ENCODE measurements at regions not wholly inside any gene's neighbourhood (a gene's known extent, or its start where the extent isn't known, plus 50 kb on each side); places are given as distances from the start of the nearest gene placed in this dataset.

DNA sequence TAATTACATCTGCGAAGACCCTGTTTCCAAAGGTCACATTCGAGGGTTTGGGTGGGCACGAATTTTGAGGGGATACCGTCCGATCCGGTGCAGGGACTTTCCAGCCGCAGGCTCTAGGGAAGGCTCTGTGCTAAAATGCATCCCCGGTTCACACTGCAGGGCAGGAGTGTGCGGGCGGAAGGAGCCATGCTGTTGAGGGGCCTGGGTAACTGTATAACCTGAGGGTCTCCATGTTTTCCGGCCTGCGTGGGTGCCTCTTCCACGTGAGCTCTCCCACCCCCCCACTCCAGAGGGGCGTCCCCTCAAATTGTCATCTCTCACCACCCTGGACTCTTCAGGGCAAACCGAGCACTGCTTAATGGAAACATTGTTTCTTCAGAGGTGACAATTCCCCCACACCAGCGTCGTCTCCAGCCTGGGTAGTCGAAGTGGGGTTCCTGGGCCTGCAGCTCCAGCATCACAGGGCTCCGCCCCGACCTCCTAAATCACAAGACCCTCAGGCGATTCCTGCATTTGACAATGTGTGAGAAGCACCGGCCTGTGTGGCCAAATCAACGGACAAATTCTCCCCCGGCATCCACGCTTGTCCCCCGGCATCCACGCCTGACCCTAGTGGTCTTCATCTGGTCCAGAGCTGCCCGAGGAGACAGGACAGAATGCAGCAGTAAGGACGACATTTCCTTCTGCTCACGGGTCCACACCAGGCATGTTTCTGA lies 51.2 kb downstream of the FOXL3 start:
- TF ChIP-seq, protein P1, sequence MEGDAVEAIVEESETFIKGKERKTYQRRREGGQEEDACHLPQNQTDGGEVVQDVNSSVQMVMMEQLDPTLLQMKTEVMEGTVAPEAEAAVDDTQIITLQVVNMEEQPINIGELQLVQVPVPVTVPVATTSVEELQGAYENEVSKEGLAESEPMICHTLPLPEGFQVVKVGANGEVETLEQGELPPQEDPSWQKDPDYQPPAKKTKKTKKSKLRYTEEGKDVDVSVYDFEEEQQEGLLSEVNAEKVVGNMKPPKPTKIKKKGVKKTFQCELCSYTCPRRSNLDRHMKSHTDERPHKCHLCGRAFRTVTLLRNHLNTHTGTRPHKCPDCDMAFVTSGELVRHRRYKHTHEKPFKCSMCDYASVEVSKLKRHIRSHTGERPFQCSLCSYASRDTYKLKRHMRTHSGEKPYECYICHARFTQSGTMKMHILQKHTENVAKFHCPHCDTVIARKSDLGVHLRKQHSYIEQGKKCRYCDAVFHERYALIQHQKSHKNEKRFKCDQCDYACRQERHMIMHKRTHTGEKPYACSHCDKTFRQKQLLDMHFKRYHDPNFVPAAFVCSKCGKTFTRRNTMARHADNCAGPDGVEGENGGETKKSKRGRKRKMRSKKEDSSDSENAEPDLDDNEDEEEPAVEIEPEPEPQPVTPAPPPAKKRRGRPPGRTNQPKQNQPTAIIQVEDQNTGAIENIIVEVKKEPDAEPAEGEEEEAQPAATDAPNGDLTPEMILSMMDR (IDR thresholded peaks at IDR 0.05; ENCODE audit: unreplicated experiment): no peak
- ChIA-PET POLR2A (no interaction called here), CTCF (interaction anchor here (0.9 to 1.0 kb wide), 2 partner anchors 10 to 21 kb away, joined by 3 to 4 read pairs; no protein-coding TSS in a partner anchor)
- BruUV-seq (replicated peaks): no TSS peak
- intact Hi-C loops (cut with micrococcal nuclease): no loop called here
- H3K4me1 Mint-ChIP-seq (ENCODE audit: insufficient read depth, unreplicated experiment): no peaks in the 10 kb centered on the region
- H3K4me3 Mint-ChIP-seq (ENCODE audit: unreplicated experiment): no peak overlapping the region
- no peak overlapping the region for H3K27ac Mint-ChIP-seq (ENCODE audit: low read depth, unreplicated experiment)
- H3K9me3 Mint-ChIP-seq (ENCODE audit: unreplicated experiment): no peaks in the 10 kb centered on the region
- no peaks in the 10 kb centered on the region for H3K36me3 Mint-ChIP-seq (ENCODE audit: insufficient read depth, unreplicated experiment)
- H3K27me3 Mint-ChIP-seq (ENCODE audit: insufficient read depth, unreplicated experiment): peaks cover 24% of the 10 kb centered on the region
- no peak for DNase-seq (ENCODE audit: unreplicated experiment)

DNA sequence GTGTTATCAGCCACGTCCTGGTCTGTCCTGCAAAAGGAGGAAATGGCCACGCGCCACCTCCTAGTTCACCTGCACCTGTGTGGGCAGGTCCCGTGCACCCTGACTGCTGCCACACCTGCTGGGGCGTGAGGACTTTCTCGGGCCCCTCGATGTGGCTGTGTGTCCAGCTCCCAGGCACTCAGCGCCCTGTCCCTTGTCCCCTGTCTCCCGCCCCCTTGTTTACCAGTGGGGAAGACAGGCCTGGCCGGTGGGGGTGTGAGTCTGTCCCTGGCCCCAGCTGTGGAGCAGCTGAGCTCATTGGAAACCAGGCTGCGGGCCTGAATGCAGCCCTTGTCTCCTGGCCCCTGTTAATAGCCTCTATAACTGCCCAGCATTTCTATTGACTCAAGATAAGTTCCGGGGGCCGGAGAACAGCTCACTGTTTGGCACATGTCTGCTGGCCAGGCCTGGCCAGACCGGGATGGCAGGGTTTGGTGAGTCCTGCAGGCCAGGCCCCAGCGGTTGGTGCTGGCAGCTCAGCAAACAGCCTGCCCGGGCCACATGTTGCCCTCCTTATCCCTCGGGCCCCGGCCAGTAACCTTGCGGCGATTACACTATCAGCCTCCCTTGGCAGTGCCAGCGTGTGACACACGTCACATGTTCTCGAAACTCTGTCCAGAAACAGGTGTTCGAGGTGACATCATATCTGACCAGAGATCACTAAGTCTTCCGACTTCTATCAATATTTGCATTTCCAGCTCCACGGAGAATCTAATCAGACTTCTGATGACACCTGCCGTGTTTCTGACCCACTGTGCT lies 52.1 kb downstream of the FOXL3 start:
- intact Hi-C loops (cut with micrococcal nuclease): no loop called here

DNA sequence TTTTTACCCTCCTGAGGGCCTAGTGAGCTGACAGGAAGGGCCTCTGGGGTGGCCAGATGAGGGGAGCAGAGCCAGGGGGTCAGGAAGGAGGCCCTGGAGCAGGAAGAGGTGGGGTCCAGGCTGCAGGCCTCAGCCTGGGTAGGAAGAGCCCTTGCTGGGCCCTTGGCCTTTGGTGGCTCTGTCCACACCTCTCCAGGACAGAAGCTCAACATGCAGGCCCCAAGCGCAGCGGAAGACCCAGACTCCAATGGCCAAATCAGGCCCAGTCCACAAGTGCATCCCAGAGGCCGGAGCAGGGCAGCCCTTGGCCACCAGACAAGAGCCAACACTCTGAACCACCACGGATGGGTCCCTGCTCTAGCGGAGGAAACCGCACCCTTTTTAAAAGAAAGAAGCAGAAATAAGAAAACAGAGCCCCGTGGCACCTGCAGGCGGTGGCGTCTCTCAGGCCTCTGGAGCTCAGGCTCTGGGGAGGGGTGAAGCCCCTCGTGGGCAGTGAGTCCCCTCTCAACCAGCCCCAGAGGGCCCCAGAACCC lies 52.8 kb downstream of the FOXL3 start:
- peaks cover 24% of the 10 kb centered on the region for H3K27me3 Mint-ChIP-seq (ENCODE audit: insufficient read depth, unreplicated experiment)
- TF ChIP-seq, protein P1 (IDR thresholded peaks at IDR 0.05; ENCODE audit: unreplicated experiment): no peak
- no TSS peak for BruUV-seq (replicated peaks)
- H3K4me1 Mint-ChIP-seq (ENCODE audit: insufficient read depth, unreplicated experiment): no peaks in the 10 kb centered on the region
- H3K36me3 Mint-ChIP-seq (ENCODE audit: insufficient read depth, unreplicated experiment): no peaks in the 10 kb centered on the region
- POLR2A ChIA-PET: interaction anchor here (0.6 kb wide), 1 partner anchor 390 kb away, joined by 3 read pairs; no protein-coding TSS in a partner anchor
- CTCF ChIA-PET: interaction anchor here (0.6 to 1.6 kb wide), 2 partner anchors 10 to 425 kb away, joined by 5 to 7 read pairs; no protein-coding TSS in a partner anchor
- no peak for DNase-seq (ENCODE audit: unreplicated experiment)
- H3K4me3 Mint-ChIP-seq (ENCODE audit: unreplicated experiment): no peak overlapping the region
- H3K9me3 Mint-ChIP-seq (ENCODE audit: unreplicated experiment): no peaks in the 10 kb centered on the region
- H3K27ac Mint-ChIP-seq (ENCODE audit: low read depth, unreplicated experiment): no peak overlapping the region
- intact Hi-C loops (cut with micrococcal nuclease): no loop called here

More for the DNA sequence above, 52.1 kb downstream of the FOXL3 start:
- no TSS peak for BruUV-seq (replicated peaks)
- Mint-ChIP-seq H3K36me3 (ENCODE audit: insufficient read depth, unreplicated experiment) (no peaks in the 10 kb centered on the region), H3K9me3 (ENCODE audit: unreplicated experiment) (no peaks in the 10 kb centered on the region), H3K4me3 (ENCODE audit: unreplicated experiment) (no peak overlapping the region), H3K4me1 (ENCODE audit: insufficient read depth, unreplicated experiment) (no peaks in the 10 kb centered on the region), H3K27me3 (ENCODE audit: insufficient read depth, unreplicated experiment) (peaks cover 24% of the 10 kb centered on the region), H3K27ac (ENCODE audit: low read depth, unreplicated experiment) (no peak overlapping the region)
- TF ChIP-seq, protein P1 (IDR thresholded peaks at IDR 0.05; ENCODE audit: unreplicated experiment): no peak
- CTCF ChIA-PET: interaction anchor here (1.0 to 1.6 kb wide), 2 partner anchors 9 to 22 kb away, joined by 4 to 7 read pairs; no protein-coding TSS in a partner anchor
- POLR2A ChIA-PET: no interaction called here
- no peak for DNase-seq (ENCODE audit: unreplicated experiment)
